Hepatocyte (in vitro differentiated cells): ENCODE measurements at regions not wholly inside any gene's neighbourhood (a gene's known extent, or its start where the extent isn't known, plus 50 kb on each side); places are given as distances from the start of the nearest gene placed in this dataset.
A peak's percentile ranks its signal among the peaks of the same experiment; 100 is the strongest.

ENCODE experiments used
- DNase-seq: peaks from one replicate; pipeline ENCODE4 v3.0.0-alpha.2; 2016; ENCODE audit warnings: low spot score
- H2AFZ ChIP-seq: fragments of 200-600 bp; sonication (generic); 2 replicates; pipeline ENCODE4 v1.6.0; 2016; ENCODE audit warnings: antibody characterized with exemption, mild to moderate bottlenecking
- H3K27ac ChIP-seq: fragments of 200-600 bp; sonication (generic); 2 replicates; pipeline ENCODE4 v1.5.1; 2016; ENCODE audit warnings: mild to moderate bottlenecking
- H3K27me3 ChIP-seq: fragments of 200-600 bp; sonication (generic); 2 replicates; pipeline ENCODE4 v1.6.1; 2016
- H3K36me3 ChIP-seq: fragments of 200-600 bp; sonication (generic); replicated peaks from 2 replicates; pipeline ENCODE4 v1.5.1; 2016; ENCODE audit warnings: low read depth; ENCODE audit not compliant: insufficient read depth
- H3K4me1 ChIP-seq: fragments of 200-600 bp; sonication (generic); 2 replicates; pipeline ENCODE4 v1.5.1; 2016; ENCODE audit warnings: mild to moderate bottlenecking, moderate library complexity; ENCODE audit not compliant: insufficient read depth
- H3K4me2 ChIP-seq: fragments of 200-600 bp; sonication (generic); 2 replicates; pipeline ENCODE4 v1.6.0; 2016
- H3K4me3 ChIP-seq: fragments of 200-600 bp; sonication (generic); 2 replicates; pipeline ENCODE4 v1.5.1; 2016; ENCODE audit warnings: mild to moderate bottlenecking
- H3K79me2 ChIP-seq: fragments of 200-600 bp; sonication (generic); 2 replicates; pipeline ENCODE4 v1.6.0; 2017; ENCODE audit warnings: mild to moderate bottlenecking
- H3K9me2 ChIP-seq: fragments of 200-600 bp; sonication (generic); replicated peaks from 2 replicates; pipeline ENCODE4 v1.6.0; 2017; ENCODE audit warnings: mild to moderate bottlenecking; ENCODE audit not compliant: insufficient read depth
- H3K9me3 ChIP-seq: fragments of 200-600 bp; sonication (generic); 2 replicates; pipeline ENCODE4 v1.5.1; 2016; ENCODE audit warnings: low read depth, mild to moderate bottlenecking
- H4K20me1 ChIP-seq: fragments of 200-600 bp; sonication (generic); 2 replicates; pipeline ENCODE4 v1.6.0; 2016; ENCODE audit warnings: mild to moderate bottlenecking; ENCODE audit not compliant: insufficient read depth, poor library complexity, severe bottlenecking
- EZH2 ChIP-seq: fragments of 200-600 bp; sonication (generic); IDR thresholded peaks from 2 replicates; pipeline ENCODE4 v1.6.1; 2016; ENCODE audit warnings: antibody characterized with exemption, mild to moderate bottlenecking, borderline replicate concordance
- EZH2phosphoT487 ChIP-seq: fragments of 200-600 bp; sonication (generic); IDR thresholded peaks from one replicate; pipeline ENCODE4 v1.6.1; 2018; ENCODE audit warnings: antibody characterized with exemption, mild to moderate bottlenecking, low read depth, moderate library complexity; ENCODE audit not compliant: unreplicated experiment, severe bottlenecking
- WGBS: methylation state at CpG from one replicate; pipeline ENCODE4 v1.1.6; 2016; ENCODE audit warnings: low lambda C conversion rate; ENCODE audit errors: missing lambda C conversion rate; 5-methylcytosine and 5-hydroxymethylcytosine counted together
- TF ChIP-seq, protein P1 (sequence below): fragments of 200-600 bp; sonication (generic); IDR thresholded peaks from 2 replicates; pipeline ENCODE4 v1.5.1; 2016; ENCODE audit warnings: antibody characterized with exemption, mild to moderate bottlenecking; ENCODE audit not compliant: poor library complexity

DNA sequence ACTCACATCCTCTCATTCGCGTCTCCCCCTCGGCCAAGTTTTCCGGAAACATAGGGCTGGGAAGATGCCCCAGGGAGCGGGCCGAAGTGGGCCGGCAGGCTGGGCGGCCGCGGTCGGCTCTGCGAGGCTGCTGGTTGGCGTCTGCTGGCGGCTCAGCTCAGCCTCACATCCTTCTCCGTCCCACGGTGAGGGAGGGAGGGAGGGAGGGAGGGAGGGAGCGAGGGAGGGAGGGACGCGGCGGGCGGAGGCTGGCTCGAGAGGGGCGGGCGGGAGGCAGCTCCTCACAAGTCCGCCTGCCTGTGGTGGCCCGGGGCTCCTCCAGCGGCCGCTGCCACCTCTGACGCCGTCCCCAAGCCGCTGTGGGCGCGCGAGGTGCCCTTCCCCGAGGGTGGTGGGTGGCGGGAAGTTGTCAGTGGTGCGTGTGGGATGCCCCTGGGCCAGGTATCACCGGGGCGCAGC, 93.8 kb downstream of the RFLNA start:
- peaks cover 20% of the 10 kb centered on the region for H4K20me1 ChIP-seq
- peaks cover 34% of the 10 kb centered on the region for H3K79me2 ChIP-seq
- DNase-seq: peak; percentile 94
- WGBS: 7% methylated on average over 22 of the region's 39 CpGs
- no peaks in the 10 kb centered on the region for H3K27me3 ChIP-seq
- TF ChIP-seq EZH2phosphoT487: no peak
- TF ChIP-seq EZH2: no peak
- TF ChIP-seq, protein P1, sequence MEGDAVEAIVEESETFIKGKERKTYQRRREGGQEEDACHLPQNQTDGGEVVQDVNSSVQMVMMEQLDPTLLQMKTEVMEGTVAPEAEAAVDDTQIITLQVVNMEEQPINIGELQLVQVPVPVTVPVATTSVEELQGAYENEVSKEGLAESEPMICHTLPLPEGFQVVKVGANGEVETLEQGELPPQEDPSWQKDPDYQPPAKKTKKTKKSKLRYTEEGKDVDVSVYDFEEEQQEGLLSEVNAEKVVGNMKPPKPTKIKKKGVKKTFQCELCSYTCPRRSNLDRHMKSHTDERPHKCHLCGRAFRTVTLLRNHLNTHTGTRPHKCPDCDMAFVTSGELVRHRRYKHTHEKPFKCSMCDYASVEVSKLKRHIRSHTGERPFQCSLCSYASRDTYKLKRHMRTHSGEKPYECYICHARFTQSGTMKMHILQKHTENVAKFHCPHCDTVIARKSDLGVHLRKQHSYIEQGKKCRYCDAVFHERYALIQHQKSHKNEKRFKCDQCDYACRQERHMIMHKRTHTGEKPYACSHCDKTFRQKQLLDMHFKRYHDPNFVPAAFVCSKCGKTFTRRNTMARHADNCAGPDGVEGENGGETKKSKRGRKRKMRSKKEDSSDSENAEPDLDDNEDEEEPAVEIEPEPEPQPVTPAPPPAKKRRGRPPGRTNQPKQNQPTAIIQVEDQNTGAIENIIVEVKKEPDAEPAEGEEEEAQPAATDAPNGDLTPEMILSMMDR: peak; percentile 7
- peak overlapping the region; percentile 100 for H3K4me2 ChIP-seq
- peak overlapping the region; percentile 57 for H3K4me3 ChIP-seq
- no peaks in the 10 kb centered on the region for H3K9me2 ChIP-seq
- peak overlapping the region; percentile 43 for H2AFZ ChIP-seq
- no peaks in the 10 kb centered on the region for H3K9me3 ChIP-seq
- H3K27ac ChIP-seq: peak overlapping the region; percentile 94
- H3K36me3 ChIP-seq: no peaks in the 10 kb centered on the region
- H3K4me1 ChIP-seq: peaks cover 47% of the 10 kb centered on the region

DNA sequence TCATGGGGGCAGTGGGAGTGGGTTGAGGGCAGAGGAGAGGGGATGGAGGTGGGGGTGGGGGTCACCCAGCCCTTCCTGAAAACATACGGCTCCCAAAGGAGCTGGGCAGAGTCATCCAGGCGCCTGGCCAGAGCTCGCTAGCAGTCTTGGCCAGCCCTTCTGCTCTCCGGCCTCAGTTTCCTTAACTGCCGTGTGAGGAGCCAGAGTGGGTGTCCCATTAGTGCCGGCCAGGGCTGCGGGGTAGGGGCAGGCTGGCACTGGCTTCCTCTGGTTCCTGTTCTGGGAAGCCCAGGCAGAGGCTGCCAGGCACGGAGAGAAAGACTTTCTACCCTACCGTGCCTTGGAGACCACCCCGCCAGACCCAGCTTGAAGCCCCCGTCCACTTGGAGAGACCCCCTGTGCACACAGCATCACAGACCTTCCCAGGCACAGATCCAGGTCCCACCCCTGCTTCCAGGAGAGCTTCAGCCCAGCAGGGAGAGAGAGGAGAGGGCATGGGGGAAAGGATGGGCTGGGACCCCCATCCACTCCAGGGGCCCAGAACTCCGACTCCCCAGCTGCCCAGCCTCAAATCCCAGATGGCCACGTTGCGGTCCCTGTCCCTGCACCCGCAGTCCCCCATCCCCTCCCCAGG, 93.3 kb downstream of the RFLNA start:
- peak overlapping the region; percentile 100 for H3K4me2 ChIP-seq
- TF ChIP-seq, protein P1: no peak
- TF ChIP-seq EZH2phosphoT487 (no peak), EZH2 (no peak)
- H2AFZ ChIP-seq: no peak overlapping the region
- H3K79me2 ChIP-seq: peaks cover 30% of the 10 kb centered on the region
- H3K9me2 ChIP-seq: no peaks in the 10 kb centered on the region
- H4K20me1 ChIP-seq: peaks cover 20% of the 10 kb centered on the region
- no peak for DNase-seq
- peak overlapping the region; percentile 82 for H3K27ac ChIP-seq
- 77% methylated on average over 15 of the region's 15 CpGs for WGBS
- no peaks in the 10 kb centered on the region for H3K27me3 ChIP-seq
- H3K9me3 ChIP-seq: no peaks in the 10 kb centered on the region
- H3K4me3 ChIP-seq: no peak overlapping the region
- H3K36me3 ChIP-seq: no peaks in the 10 kb centered on the region
- peaks cover 42% of the 10 kb centered on the region for H3K4me1 ChIP-seq

DNA sequence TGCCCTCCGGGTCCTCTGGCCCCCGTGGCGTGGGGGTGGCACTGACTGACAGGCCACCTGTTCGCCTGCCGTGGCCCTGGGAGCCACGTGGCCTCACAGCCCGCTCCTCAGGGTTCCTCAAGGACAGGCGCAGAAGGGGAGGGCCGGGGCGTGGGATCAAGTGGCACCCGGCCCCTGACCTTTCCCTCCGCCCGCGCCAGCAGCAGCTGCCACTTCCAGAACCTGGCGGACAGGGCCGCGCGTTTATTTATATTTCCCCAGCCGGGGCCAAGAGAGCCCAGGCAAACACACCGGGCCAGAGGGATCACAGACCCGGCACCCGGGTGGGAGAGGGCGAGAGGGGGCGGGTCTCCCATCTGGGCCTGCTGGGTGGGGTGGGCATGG, 92.6 kb downstream of the RFLNA start:
- H3K4me1 ChIP-seq: peaks cover 36% of the 10 kb centered on the region
- H3K4me3 ChIP-seq: no peak overlapping the region
- H3K9me3 ChIP-seq: no peaks in the 10 kb centered on the region
- H3K79me2 ChIP-seq: peaks cover 30% of the 10 kb centered on the region
- TF ChIP-seq EZH2phosphoT487: no peak
- TF ChIP-seq EZH2: no peak
- TF ChIP-seq, protein P1: no peak
- H3K27me3 ChIP-seq: no peaks in the 10 kb centered on the region
- peaks cover 20% of the 10 kb centered on the region for H4K20me1 ChIP-seq
- H3K27ac ChIP-seq: no peak overlapping the region
- H2AFZ ChIP-seq: no peak overlapping the region
- no peaks in the 10 kb centered on the region for H3K36me3 ChIP-seq
- WGBS: 84% methylated on average over 19 of the region's 24 CpGs
- H3K4me2 ChIP-seq: peak overlapping the region; percentile 100
- H3K9me2 ChIP-seq: no peaks in the 10 kb centered on the region
- no peak for DNase-seq
